BLaER1 treated with 17β-estradiol and CSF1 and Interleukin-3, amounts not matched to agents 10 nM and 100 nM (cell line): ENCODE measurements at regions not wholly inside any gene's neighbourhood (a gene's known extent, or its start where the extent isn't known, plus 50 kb on each side); places are given as distances from the start of the nearest gene placed in this dataset.

Source experiments
- H3K27ac ChIP-seq, 11 experiments: shearing (Covaris generic); formaldehyde crosslinking; 2 replicates each; pipeline ENCODE4 v1.8.1; 2022
- H3K27me3 ChIP-seq, 11 experiments: shearing (Covaris generic); formaldehyde crosslinking; 2 replicates each; pipeline ENCODE4 v1.8.1; 2022
- H3K36me3 ChIP-seq, 11 experiments: shearing (Covaris generic); formaldehyde crosslinking; 2 replicates each; pipeline ENCODE4 v1.8.1; 2022
- H3K4me1 ChIP-seq, 10 experiments: shearing (Covaris generic); formaldehyde crosslinking; 2 replicates each; pipeline ENCODE4 v1.8.1; 2022
- H3K4me2 ChIP-seq, 11 experiments: shearing (Covaris generic); formaldehyde crosslinking; 2 replicates each; pipeline ENCODE4 v1.8.1; 2022
- H3K4me3 ChIP-seq, 10 experiments: shearing (Covaris generic); formaldehyde crosslinking; 2 replicates each; pipeline ENCODE4 v1.8.1; 2022
- H3K9ac ChIP-seq, 11 experiments: shearing (Covaris generic); formaldehyde crosslinking; 2 replicates each; pipeline ENCODE4 v1.8.1; 2022
- H3K9me3 ChIP-seq, 11 experiments: shearing (Covaris generic); formaldehyde crosslinking; replicated peaks in 1 of 11; 2 replicates each; pipeline ENCODE4 v1.8.1; 2022
- H4K20me1 ChIP-seq, 11 experiments: shearing (Covaris generic); formaldehyde crosslinking; 2 replicates each; pipeline ENCODE4 v1.8.1; 2022
- Cebpa-rat ChIP-seq, 11 experiments: shearing (Covaris generic); IDR thresholded peaks; 2 replicates each; pipeline ENCODE4 v1.8.1; 2022

- H3K4me3 ChIP-seq, result no peak overlapping the region
- no peaks in the 10 kb centered on the region for H3K36me3 ChIP-seq
- peaks cover 14 to 30% (median 25%) of the 10 kb centered on the region in 10 experiments for H3K4me1 ChIP-seq
- peaks cover 0 to 18% (median 0%) of the 10 kb centered on the region in 11 experiments; a peak in 6 of 22 replicates for H4K20me1 ChIP-seq
- TF ChIP-seq Cebpa-rat (IDR thresholded peaks at IDR 0.05), result no peak
- peaks cover 11 to 45% (median 22%) of the 10 kb centered on the region in 11 experiments; a peak in 21 of 22 replicates for H3K27me3 ChIP-seq
- peaks cover 0 to 8% (median 0%) of the 10 kb centered on the region in 11 experiments; a peak in 2 of 22 replicates for H3K9me3 ChIP-seq
- no peak overlapping the region for H3K9ac ChIP-seq
- H3K4me2 ChIP-seq, result peak overlapping the region in 9 of 11 experiments; percentile 13 to 70 (median 56); a peak in 17 of 22 replicates
- no peak overlapping the region for H3K27ac ChIP-seq
Observed at GRCh38 chr4:24662056-24662455, 77.7 kb upstream of the DHX15 start.

- no peak overlapping the region for H3K27ac ChIP-seq
- no peak overlapping the region for H3K9ac ChIP-seq
- H3K9me3 ChIP-seq, result peaks cover 0 to 8% (median 0%) of the 10 kb centered on the region in 11 experiments; a peak in 2 of 22 replicates
- no peak overlapping the region for H3K4me3 ChIP-seq
- no peaks in the 10 kb centered on the region for H3K36me3 ChIP-seq
- no peak for TF ChIP-seq Cebpa-rat (IDR thresholded peaks at IDR 0.05)
- peaks cover 11 to 45% (median 22%) of the 10 kb centered on the region in 11 experiments; a peak in 21 of 22 replicates for H3K27me3 ChIP-seq
- peak overlapping the region in 9 of 11 experiments; percentile 13 to 70 (median 56); a peak in 17 of 22 replicates for H3K4me2 ChIP-seq
- peaks cover 9 to 25% (median 20%) of the 10 kb centered on the region in 10 experiments for H3K4me1 ChIP-seq
- peaks cover 0 to 17% (median 0%) of the 10 kb centered on the region in 11 experiments; a peak in 6 of 22 replicates for H4K20me1 ChIP-seq
Observed at GRCh38 chr4:24662542-24662941, 78.2 kb upstream of the DHX15 start.

DNA sequence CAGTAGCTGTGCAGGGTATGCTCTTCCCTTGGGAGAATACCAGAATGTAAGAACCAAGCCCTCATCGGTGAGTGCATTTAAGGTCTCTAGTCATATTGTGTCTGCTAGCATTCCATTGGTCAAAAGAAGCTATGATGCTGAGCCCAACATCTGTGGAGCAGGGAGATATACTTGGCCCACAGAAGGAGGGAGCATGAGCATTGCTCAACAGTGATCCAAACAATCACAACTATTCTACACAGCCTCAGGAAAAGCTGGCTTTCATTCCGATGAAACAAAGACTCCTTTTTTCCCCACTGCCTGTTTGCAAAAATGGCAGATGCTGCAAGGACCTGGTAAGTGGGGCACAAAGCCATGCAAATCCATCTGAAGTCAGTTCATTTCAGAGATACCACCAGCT, 80.6 kb upstream of the DHX15 start:
- no peak overlapping the region for H3K9ac ChIP-seq
- H3K4me2 ChIP-seq, result no peak overlapping the region
- peaks cover 0 to 7% (median 0%) of the 10 kb centered on the region in 11 experiments; a peak in 2 of 22 replicates for H4K20me1 ChIP-seq
- H3K27me3 ChIP-seq, result peaks cover 0 to 26% (median 9%) of the 10 kb centered on the region in 11 experiments; a peak in 17 of 22 replicates
- no peak overlapping the region for H3K27ac ChIP-seq
- no peaks in the 10 kb centered on the region for H3K36me3 ChIP-seq
- no peak overlapping the region for H3K4me3 ChIP-seq
- peaks cover 0 to 15% (median 10%) of the 10 kb centered on the region in 10 experiments; a peak in 16 of 20 replicates for H3K4me1 ChIP-seq
- H3K9me3 ChIP-seq, result peaks cover 0 to 4% (median 0%) of the 10 kb centered on the region in 11 experiments; a peak in 2 of 22 replicates
- TF ChIP-seq Cebpa-rat (IDR thresholded peaks at IDR 0.05), result no peak

DNA sequence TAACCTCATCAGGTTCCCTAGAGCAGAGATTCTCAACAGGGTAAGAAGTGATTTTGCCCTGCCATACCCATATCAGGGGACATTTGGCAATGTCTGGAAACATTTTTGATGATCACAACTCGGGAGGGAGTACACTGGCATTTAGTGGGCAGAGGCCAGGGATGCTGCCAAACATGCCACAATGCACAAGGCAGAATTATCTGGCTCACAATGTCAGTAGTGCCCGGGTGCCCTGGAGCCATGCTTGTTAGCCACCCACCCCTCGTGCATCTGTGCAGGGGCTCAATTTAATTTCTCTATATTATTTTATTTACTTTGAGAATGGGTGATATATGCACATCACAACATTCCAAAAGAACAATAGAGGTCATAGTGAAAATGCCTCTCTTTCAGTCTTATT, 82.0 kb upstream of the DHX15 start:
- H3K27ac ChIP-seq, result no peak overlapping the region
- no peak overlapping the region for H3K4me2 ChIP-seq
- H3K36me3 ChIP-seq, result no peaks in the 10 kb centered on the region
- peaks cover 0 to 7% (median 0%) of the 10 kb centered on the region in 11 experiments; a peak in 2 of 22 replicates for H4K20me1 ChIP-seq
- peaks cover 0 to 13% (median 0%) of the 10 kb centered on the region in 11 experiments; a peak in 4 of 22 replicates for H3K27me3 ChIP-seq
- H3K4me1 ChIP-seq, result peaks cover 0 to 15% (median 10%) of the 10 kb centered on the region in 10 experiments; a peak in 16 of 20 replicates
- no peak overlapping the region for H3K9ac ChIP-seq
- no peaks in the 10 kb centered on the region for H3K9me3 ChIP-seq
- no peak for TF ChIP-seq Cebpa-rat (IDR thresholded peaks at IDR 0.05)
- H3K4me3 ChIP-seq, result no peak overlapping the region

DNA sequence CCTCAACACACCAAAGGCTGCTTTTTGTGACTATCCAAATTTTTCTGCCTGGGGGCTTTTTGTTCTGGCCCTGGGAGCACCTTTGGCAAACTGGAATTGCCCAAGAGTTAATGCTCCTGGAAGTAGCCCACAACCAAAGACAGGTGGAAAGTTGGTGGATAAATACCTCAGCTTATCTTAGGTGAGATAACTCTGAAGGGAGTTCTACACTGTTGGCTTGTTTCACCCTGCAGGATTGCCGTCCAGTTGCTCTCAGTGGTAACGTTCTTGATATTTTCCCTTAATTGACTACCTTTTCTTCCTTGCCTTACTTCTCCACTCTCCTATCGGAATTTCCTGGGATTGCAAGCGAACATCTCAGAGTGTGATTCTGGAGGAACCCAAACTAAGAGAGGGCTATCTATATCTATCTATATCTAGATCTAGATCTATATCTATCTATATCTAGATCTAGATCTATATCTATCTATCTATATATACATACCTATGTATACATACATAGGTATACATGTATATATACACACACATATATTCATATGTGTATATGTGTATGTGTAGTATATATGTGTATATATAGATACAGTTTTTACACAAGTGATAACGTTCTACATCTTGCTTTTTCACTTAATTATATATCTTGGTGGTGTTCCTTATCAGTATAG, 82.6 kb upstream of the DHX15 start:
- no peaks in the 10 kb centered on the region for H3K36me3 ChIP-seq
- peaks cover 0 to 12% (median 0%) of the 10 kb centered on the region in 11 experiments; a peak in 3 of 22 replicates for H3K27me3 ChIP-seq
- TF ChIP-seq Cebpa-rat (IDR thresholded peaks at IDR 0.05), result no peak
- H3K9me3 ChIP-seq, result no peaks in the 10 kb centered on the region
- no peak overlapping the region for H3K9ac ChIP-seq
- peaks cover 6 to 16% (median 12%) of the 10 kb centered on the region in 10 experiments for H3K4me1 ChIP-seq
- H3K4me2 ChIP-seq, result no peak overlapping the region
- H3K4me3 ChIP-seq, result no peak overlapping the region
- H4K20me1 ChIP-seq, result peaks cover 0 to 7% (median 0%) of the 10 kb centered on the region in 11 experiments; a peak in 2 of 22 replicates
- H3K27ac ChIP-seq, result no peak overlapping the region

DNA sequence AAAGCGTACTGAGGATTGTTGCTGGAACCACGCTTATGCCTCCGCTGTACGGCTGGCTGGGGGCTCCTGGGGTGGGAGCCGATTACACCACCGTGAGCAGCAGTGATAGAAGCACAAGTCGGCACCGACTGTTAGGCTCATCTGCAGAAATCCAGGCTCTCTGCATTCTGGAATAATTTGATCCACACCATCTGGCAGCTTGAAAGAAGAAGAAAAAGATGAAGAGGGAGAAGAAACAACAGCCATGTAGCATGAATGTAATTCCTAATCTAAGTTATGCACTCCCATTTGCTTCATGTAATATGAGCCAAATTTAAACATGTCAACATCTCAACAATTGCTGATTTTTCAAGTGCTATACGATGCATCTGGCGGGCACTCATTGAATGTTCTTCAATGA, 84.6 kb upstream of the DHX15 start:
- H3K9me3 ChIP-seq, result no peaks in the 10 kb centered on the region

DNA sequence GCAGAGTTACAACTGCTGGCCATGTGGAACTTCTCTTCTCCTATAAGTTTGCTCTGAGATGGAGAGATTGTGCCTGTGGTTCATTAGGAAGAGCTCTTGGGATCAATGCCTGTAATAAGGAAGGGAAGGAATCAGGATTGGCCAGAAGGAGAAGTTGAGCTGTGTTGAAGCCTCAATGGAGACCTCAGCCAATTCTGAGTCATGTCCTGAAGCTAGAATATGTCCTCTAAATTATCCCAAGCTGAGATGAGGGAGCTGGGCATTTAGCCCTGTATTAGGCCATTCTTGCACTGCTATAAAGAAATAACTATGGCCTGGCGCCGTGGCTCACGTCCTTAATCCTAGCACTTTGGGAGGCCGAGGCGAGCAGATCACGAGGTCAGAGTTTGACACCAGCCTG, 85.4 kb upstream of the DHX15 start:
- no peak for TF ChIP-seq Cebpa-rat (IDR thresholded peaks at IDR 0.05)
- Histone ChIP-seq H3K4me2 (no peak overlapping the region), H3K4me1 (peaks cover 0 to 26% (median 12%) of the 10 kb centered on the region in 10 experiments; a peak in 12 of 20 replicates), H4K20me1 (peaks cover 0 to 7% (median 0%) of the 10 kb centered on the region in 11 experiments; a peak in 1 of 22 replicates), H3K9ac (no peak overlapping the region), H3K4me3 (no peak overlapping the region), H3K27ac (no peak overlapping the region), H3K9me3 (no peaks in the 10 kb centered on the region), H3K36me3 (no peaks in the 10 kb centered on the region), H3K27me3 (peaks cover 0 to 8% (median 0%) of the 10 kb centered on the region in 11 experiments; a peak in 3 of 22 replicates)

More for the DNA sequence above, 84.6 kb upstream of the DHX15 start:
- H3K4me1 ChIP-seq, result peaks cover 0 to 18% (median 8%) of the 10 kb centered on the region in 10 experiments; a peak in 12 of 20 replicates
- H3K27ac ChIP-seq, result no peak overlapping the region
- peaks cover 0 to 7% (median 0%) of the 10 kb centered on the region in 11 experiments; a peak in 2 of 22 replicates for H4K20me1 ChIP-seq
- no peak overlapping the region for H3K9ac ChIP-seq
- no peak for TF ChIP-seq Cebpa-rat (IDR thresholded peaks at IDR 0.05)
- H3K36me3 ChIP-seq, result no peaks in the 10 kb centered on the region
- H3K4me2 ChIP-seq, result no peak overlapping the region
- peaks cover 0 to 8% (median 0%) of the 10 kb centered on the region in 11 experiments; a peak in 3 of 22 replicates for H3K27me3 ChIP-seq
- no peak overlapping the region for H3K4me3 ChIP-seq

- H3K9ac ChIP-seq, result no peak overlapping the region
- no peaks in the 10 kb centered on the region for H3K36me3 ChIP-seq
- TF ChIP-seq Cebpa-rat (IDR thresholded peaks at IDR 0.05), result no peak
- H3K4me2 ChIP-seq, result peak overlapping the region in 7 of 11 experiments; percentile 18 to 71 (median 51); a peak in 13 of 22 replicates
- peaks cover 0 to 7% (median 0%) of the 10 kb centered on the region in 11 experiments; a peak in 1 of 22 replicates for H4K20me1 ChIP-seq
- H3K9me3 ChIP-seq, result peaks cover 12 to 17% (median 14%) of the 10 kb centered on the region in 11 experiments
- no peaks in the 10 kb centered on the region for H3K27me3 ChIP-seq
- H3K27ac ChIP-seq, result no peak overlapping the region
- H3K4me1 ChIP-seq, result peaks cover 0 to 32% (median 12%) of the 10 kb centered on the region in 10 experiments; a peak in 12 of 20 replicates
- H3K4me3 ChIP-seq, result no peak overlapping the region
Observed at GRCh38 chr4:24671849-24672248, 87.5 kb upstream of the DHX15 start.

- no peak overlapping the region for H3K4me3 ChIP-seq
- TF ChIP-seq Cebpa-rat (IDR thresholded peaks at IDR 0.05), result no peak
Observed at GRCh38 chr4:24672880-24673279, 88.5 kb upstream of the DHX15 start.

More at GRCh38 chr4:24672880-24673279, 88.5 kb upstream of the DHX15 start:
- H3K4me2 ChIP-seq, result peak overlapping the region in 3 of 11 experiments; percentile 47 to 71 (median 62); a peak in 5 of 22 replicates
- no peak overlapping the region for H3K9ac ChIP-seq
- peaks cover 0 to 32% (median 12%) of the 10 kb centered on the region in 10 experiments; a peak in 12 of 20 replicates for H3K4me1 ChIP-seq
- H3K27me3 ChIP-seq, result no peaks in the 10 kb centered on the region
- no peaks in the 10 kb centered on the region for H3K36me3 ChIP-seq
- H3K27ac ChIP-seq, result no peak overlapping the region
- H4K20me1 ChIP-seq, result peaks cover 0 to 7% (median 0%) of the 10 kb centered on the region in 11 experiments; a peak in 1 of 22 replicates
- H3K9me3 ChIP-seq, result peaks cover 12 to 21% (median 16%) of the 10 kb centered on the region in 11 experiments
